ENCODE measurements at regions not wholly inside any gene's neighbourhood (a gene's known extent, or its start where the extent isn't known, plus 50 kb on each side); places are given as distances from the start of the nearest gene placed in this dataset.

GRCh38 chr2:2492800-2493199, 161.7 kb upstream of the MYT1L start:
- DNase-seq (ENCODE audit: low read depth) = no peak
- TF ChIP-seq CTCF (conservative IDR thresholded peaks at IDR 0.05; ENCODE audit: low read length) = no peak
- no peak overlapping the region for H3K4me3 ChIP-seq (ENCODE audit: low read length)

- H3K4me3 ChIP-seq (ENCODE audit: low read length) = no peak overlapping the region
- DNase-seq (ENCODE audit: low read depth) = no peak
- TF ChIP-seq CTCF (conservative IDR thresholded peaks at IDR 0.05; ENCODE audit: low read length) = no peak
Observed at GRCh38 chr2:2491964-2492363, 160.9 kb upstream of the MYT1L start.

GRCh38 chr2:2484301-2484700, 153.2 kb upstream of the MYT1L start:
- no peak for DNase-seq (ENCODE audit: low read depth)
- H3K4me3 ChIP-seq (ENCODE audit: low read length) = no peak overlapping the region
- no peak for TF ChIP-seq CTCF (conservative IDR thresholded peaks at IDR 0.05; ENCODE audit: low read length)

GRCh38 chr2:2482851-2483250, 151.8 kb upstream of the MYT1L start:
- no peak for TF ChIP-seq CTCF (conservative IDR thresholded peaks at IDR 0.05; ENCODE audit: low read length)
- H3K4me3 ChIP-seq (ENCODE audit: low read length) = no peak overlapping the region
- DNase-seq (ENCODE audit: low read depth) = no peak

GRCh38 chr2:2472881-2473280, 141.8 kb upstream of the MYT1L start:
- no peak for TF ChIP-seq CTCF (conservative IDR thresholded peaks at IDR 0.05; ENCODE audit: low read length)
- H3K4me3 ChIP-seq (ENCODE audit: low read length) = no peak overlapping the region
- DNase-seq (ENCODE audit: low read depth) = no peak

- TF ChIP-seq CTCF (conservative IDR thresholded peaks at IDR 0.05; ENCODE audit: low read length) = no peak
- no peak for DNase-seq (ENCODE audit: low read depth)
- no peak overlapping the region for H3K4me3 ChIP-seq (ENCODE audit: low read length)
Observed at GRCh38 chr2:2472044-2472443, 141.0 kb upstream of the MYT1L start.

GRCh38 chr2:2466534-2466933, 135.5 kb upstream of the MYT1L start:
- DNase-seq (ENCODE audit: low read depth) = no peak
- H3K4me3 ChIP-seq (ENCODE audit: low read length) = no peak overlapping the region
- no peak for TF ChIP-seq CTCF (conservative IDR thresholded peaks at IDR 0.05; ENCODE audit: low read length)

Measured in AG10803 (cell line).